ENCODE measurements at regions not wholly inside any gene's neighbourhood (a gene's known extent, or its start where the extent isn't known, plus 50 kb on each side); places are given as distances from the start of the nearest gene placed in this dataset.

GRCh38 chr18:46344416-46345180 is 240.4 kb downstream of the HAUS1 start:
- no peaks in the 10 kb centered on the region for H3K36me3 ChIP-seq (ENCODE audit: low read depth, missing control alignments)
- no peak for DNase-seq
- H3K9me3 ChIP-seq, result no peaks in the 10 kb centered on the region
- intact Hi-C loops (cut with DNase I; ENCODE audit: low total_unique reads), result no loop called here
- no peaks in the 10 kb centered on the region for H3K27me3 ChIP-seq
- TF ChIP-seq POLR2A (IDR thresholded peaks at IDR 0.05) (no peak), CTCF (IDR thresholded peaks at IDR 0.05) (no peak)
- WGBS, 2 donors, result 85% methylated on average over 11 to 14 of the region's 14 CpGs
- no peak overlapping the region for H3K27ac ChIP-seq
- no peak overlapping the region for H3K4me3 ChIP-seq
- no peaks in the 10 kb centered on the region for H3K4me1 ChIP-seq

GRCh38 chr18:46345181-46345465 is 240.9 kb downstream of the HAUS1 start:
- no peak for TF ChIP-seq CTCF (IDR thresholded peaks at IDR 0.05)
- TF ChIP-seq POLR2A (IDR thresholded peaks at IDR 0.05), result no peak
- H3K27me3 ChIP-seq, result no peaks in the 10 kb centered on the region
- no peaks in the 10 kb centered on the region for H3K9me3 ChIP-seq
- intact Hi-C loops (cut with DNase I; ENCODE audit: low total_unique reads), result no loop called here
- H3K4me1 ChIP-seq, result no peaks in the 10 kb centered on the region
- WGBS, 2 donors, result 82 to 86% methylated on average over 4 of the region's 4 CpGs
- no peak overlapping the region for H3K27ac ChIP-seq
- H3K36me3 ChIP-seq (ENCODE audit: low read depth, missing control alignments), result no peaks in the 10 kb centered on the region
- H3K4me3 ChIP-seq, result no peak overlapping the region
- DNase-seq, result no peak

- H3K4me3 ChIP-seq, result no peak overlapping the region
- no peak overlapping the region for H3K27ac ChIP-seq
- intact Hi-C loops (cut with DNase I; ENCODE audit: low total_unique reads), result no loop called here
- DNase-seq, result no peak
- H3K4me1 ChIP-seq, result no peaks in the 10 kb centered on the region
- H3K27me3 ChIP-seq, result no peaks in the 10 kb centered on the region
- TF ChIP-seq CTCF (IDR thresholded peaks at IDR 0.05), result no peak
- WGBS, 2 donors, result 93 to 94% methylated on average over 6 of the region's 6 CpGs
- H3K36me3 ChIP-seq (ENCODE audit: low read depth, missing control alignments), result no peaks in the 10 kb centered on the region
- no peaks in the 10 kb centered on the region for H3K9me3 ChIP-seq
Measured at GRCh38 chr18:46346213-46346612, 242.0 kb downstream of the HAUS1 start.

- no peak for DNase-seq
- Histone ChIP-seq H3K9me3 (no peaks in the 10 kb centered on the region), H3K27me3 (no peaks in the 10 kb centered on the region), H3K27ac (no peak overlapping the region), H3K4me3 (no peak overlapping the region), H3K36me3 (ENCODE audit: low read depth, missing control alignments) (no peaks in the 10 kb centered on the region), H3K4me1 (no peaks in the 10 kb centered on the region)
- TF ChIP-seq CTCF (IDR thresholded peaks at IDR 0.05), result no peak
- no peak for TF ChIP-seq POLR2A (IDR thresholded peaks at IDR 0.05)
- 94 to 99% methylated on average over 14 to 19 of the region's 19 CpGs for WGBS, 2 donors
- intact Hi-C loops (cut with DNase I; ENCODE audit: low total_unique reads), result no loop called here
Measured at GRCh38 chr18:46346896-46347630, 242.9 kb downstream of the HAUS1 start.
